ENCODE measurements at regions not wholly inside any gene's neighbourhood (a gene's known extent, or its start where the extent isn't known, plus 50 kb on each side); places are given as distances from the start of the nearest gene placed in this dataset.

GRCh38 chrX:69289793-69290123 is 124.5 kb upstream of the PJA1 start:
- peaks cover 38% of the 10 kb centered on the region for H3K4me1 ChIP-seq (ENCODE audit: control insufficient read depth, insufficient read depth, low read length)
- H3K9ac ChIP-seq (ENCODE audit: low read length) = no peak overlapping the region
- no peaks in the 10 kb centered on the region for H3K9me3 ChIP-seq (ENCODE audit: control insufficient read depth, insufficient read depth, low read depth, low read length)
- H3K27ac ChIP-seq (ENCODE audit: low read depth, low read length) = no peak overlapping the region
- H3K4me3 ChIP-seq (ENCODE audit: low read depth, low read length) = no peak overlapping the region
- no peaks in the 10 kb centered on the region for H3K36me3 ChIP-seq (ENCODE audit: control insufficient read depth, insufficient read depth, low read length)
- H3K27me3 ChIP-seq (ENCODE audit: control insufficient read depth, insufficient read depth, low read length) = peaks cover 49% of the 10 kb centered on the region

DNA sequence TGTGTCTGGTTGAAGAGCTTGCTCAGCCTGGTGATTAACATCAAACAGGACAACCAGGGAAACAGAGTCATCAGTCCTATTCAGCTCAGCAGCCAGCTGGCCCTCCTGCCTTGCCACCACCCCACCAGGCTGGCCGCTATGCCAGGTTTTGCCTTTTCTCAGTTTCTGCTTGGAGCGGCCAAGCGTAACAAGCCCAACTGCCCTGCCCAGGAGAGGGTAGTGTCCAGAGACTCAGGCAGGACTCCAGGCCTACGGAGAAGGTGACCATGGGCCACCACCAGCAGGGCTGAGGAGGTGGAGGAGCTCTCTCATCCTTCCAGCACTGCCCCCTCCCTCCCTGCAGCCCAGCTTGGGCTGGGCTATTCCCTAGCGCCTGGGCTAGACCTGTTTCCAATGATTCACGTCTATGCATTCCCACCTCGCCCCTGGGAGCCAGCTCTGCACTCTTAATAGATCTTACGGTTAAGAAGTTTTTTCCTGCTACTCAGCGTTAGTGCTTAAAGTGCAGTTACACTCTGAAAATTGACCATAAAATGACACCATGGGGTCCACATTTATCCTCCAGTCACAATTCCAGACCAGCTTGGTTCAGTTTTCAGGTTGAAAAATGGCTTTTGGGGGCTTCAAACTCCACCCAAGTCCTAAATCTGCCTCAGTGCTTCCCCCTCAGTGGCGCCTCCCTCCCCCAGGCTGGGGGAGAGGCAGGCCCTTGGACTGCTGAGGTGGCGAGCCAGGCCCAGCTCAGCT is 124.0 kb upstream of the PJA1 start:
- Histone ChIP-seq H3K36me3 (ENCODE audit: control insufficient read depth, insufficient read depth, low read length) (no peaks in the 10 kb centered on the region), H3K9me3 (ENCODE audit: control insufficient read depth, insufficient read depth, low read depth, low read length) (no peaks in the 10 kb centered on the region), H3K9ac (ENCODE audit: low read length) (no peak overlapping the region), H3K4me3 (ENCODE audit: low read depth, low read length) (no peak overlapping the region), H3K27me3 (ENCODE audit: control insufficient read depth, insufficient read depth, low read length) (peaks cover 54% of the 10 kb centered on the region), H3K27ac (ENCODE audit: low read depth, low read length) (no peak overlapping the region), H3K4me1 (ENCODE audit: control insufficient read depth, insufficient read depth, low read length) (peaks cover 38% of the 10 kb centered on the region)

DNA sequence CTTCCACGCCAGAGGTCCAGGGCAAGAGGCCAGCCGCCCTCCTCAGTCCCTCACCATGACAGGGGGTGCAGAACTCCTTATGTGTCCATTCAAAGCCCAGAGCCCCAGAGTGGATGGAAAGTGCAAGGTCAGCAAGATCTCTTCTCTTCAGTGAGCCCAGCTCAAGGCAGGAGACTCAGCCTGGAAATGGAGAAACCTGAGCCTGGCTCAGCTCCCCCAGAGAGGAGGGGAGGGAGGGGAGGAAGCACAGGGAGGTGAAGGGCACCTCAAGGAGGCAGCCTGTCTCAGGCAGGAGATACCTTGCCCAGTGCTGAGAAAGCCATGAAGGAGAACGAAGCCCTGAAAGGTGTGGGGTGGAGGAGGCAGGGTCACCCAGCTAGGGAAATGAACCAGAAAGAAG is 121.8 kb upstream of the PJA1 start:
- Histone ChIP-seq H3K9ac (ENCODE audit: low read length) (no peak overlapping the region), H3K4me1 (ENCODE audit: control insufficient read depth, insufficient read depth, low read length) (peaks cover 38% of the 10 kb centered on the region), H3K9me3 (ENCODE audit: control insufficient read depth, insufficient read depth, low read depth, low read length) (no peaks in the 10 kb centered on the region), H3K27ac (ENCODE audit: low read depth, low read length) (no peak overlapping the region), H3K4me3 (ENCODE audit: low read depth, low read length) (no peak overlapping the region), H3K36me3 (ENCODE audit: control insufficient read depth, insufficient read depth, low read length) (no peaks in the 10 kb centered on the region), H3K27me3 (ENCODE audit: control insufficient read depth, insufficient read depth, low read length) (peaks cover 68% of the 10 kb centered on the region)

DNA sequence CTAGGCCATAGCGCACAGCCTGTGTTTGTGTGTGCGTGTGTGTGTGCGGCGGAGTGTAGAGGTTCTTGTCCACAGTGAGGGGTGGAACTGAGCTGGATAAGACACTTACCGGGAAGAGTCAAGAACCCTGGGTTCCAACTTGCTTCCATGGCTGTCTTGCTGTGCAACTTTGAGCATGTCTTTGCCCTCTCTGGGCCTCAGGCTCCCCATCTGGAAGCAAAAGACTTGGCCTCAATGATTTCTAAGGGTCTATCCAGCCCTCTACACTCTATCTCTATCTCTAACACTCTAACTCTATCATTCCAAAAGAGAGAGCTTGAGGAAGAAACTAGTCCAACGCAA is 121.3 kb upstream of the PJA1 start:
- Histone ChIP-seq H3K4me1 (ENCODE audit: control insufficient read depth, insufficient read depth, low read length) (peaks cover 38% of the 10 kb centered on the region), H3K27me3 (ENCODE audit: control insufficient read depth, insufficient read depth, low read length) (peaks cover 72% of the 10 kb centered on the region), H3K4me3 (ENCODE audit: low read depth, low read length) (no peak overlapping the region), H3K27ac (ENCODE audit: low read depth, low read length) (no peak overlapping the region), H3K9ac (ENCODE audit: low read length) (no peak overlapping the region), H3K9me3 (ENCODE audit: control insufficient read depth, insufficient read depth, low read depth, low read length) (no peaks in the 10 kb centered on the region), H3K36me3 (ENCODE audit: control insufficient read depth, insufficient read depth, low read length) (no peaks in the 10 kb centered on the region)

DNA sequence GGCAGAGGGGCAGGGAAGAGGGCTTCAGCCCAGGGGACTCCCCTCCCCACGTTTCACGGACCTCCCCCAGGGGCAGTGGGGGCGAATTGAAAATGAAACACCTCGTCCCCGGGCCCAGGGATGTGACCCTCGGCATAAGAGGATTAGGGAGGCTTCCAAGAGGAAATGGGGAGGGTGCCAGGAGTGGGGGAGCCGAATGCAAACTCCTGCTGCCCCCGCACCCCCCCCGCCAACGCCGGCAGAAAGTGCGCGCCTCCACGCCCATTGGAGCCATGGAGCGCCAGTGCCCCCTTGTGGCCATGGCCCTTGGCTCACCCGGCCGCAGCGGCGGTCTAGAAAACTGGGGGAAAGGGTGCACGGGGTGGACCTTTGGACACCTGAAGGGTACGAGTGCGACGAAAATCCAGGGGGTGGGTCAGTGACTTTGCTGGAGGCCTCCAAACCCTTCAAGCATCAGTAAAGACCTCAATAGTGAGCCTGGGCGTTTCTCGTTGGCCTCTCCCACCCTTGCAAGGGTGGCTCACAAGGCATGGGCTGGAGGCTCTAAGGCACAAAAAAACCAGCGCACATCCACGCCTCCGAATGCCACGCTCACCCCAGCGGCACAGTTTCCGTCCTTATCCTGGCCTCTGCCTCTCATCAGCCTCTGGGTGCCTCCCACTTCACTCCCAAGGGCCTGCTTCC is 120.8 kb upstream of the PJA1 start:
- no peak overlapping the region for H3K27ac ChIP-seq (ENCODE audit: low read depth, low read length)
- no peaks in the 10 kb centered on the region for H3K36me3 ChIP-seq (ENCODE audit: control insufficient read depth, insufficient read depth, low read length)
- peak overlapping the region; percentile 64 for H3K4me3 ChIP-seq (ENCODE audit: low read depth, low read length)
- peak overlapping the region; percentile 54 for H3K9ac ChIP-seq (ENCODE audit: low read length)
- peaks cover 72% of the 10 kb centered on the region for H3K27me3 ChIP-seq (ENCODE audit: control insufficient read depth, insufficient read depth, low read length)
- H3K9me3 ChIP-seq (ENCODE audit: control insufficient read depth, insufficient read depth, low read depth, low read length) = no peaks in the 10 kb centered on the region
- peaks cover 38% of the 10 kb centered on the region for H3K4me1 ChIP-seq (ENCODE audit: control insufficient read depth, insufficient read depth, low read length)

DNA sequence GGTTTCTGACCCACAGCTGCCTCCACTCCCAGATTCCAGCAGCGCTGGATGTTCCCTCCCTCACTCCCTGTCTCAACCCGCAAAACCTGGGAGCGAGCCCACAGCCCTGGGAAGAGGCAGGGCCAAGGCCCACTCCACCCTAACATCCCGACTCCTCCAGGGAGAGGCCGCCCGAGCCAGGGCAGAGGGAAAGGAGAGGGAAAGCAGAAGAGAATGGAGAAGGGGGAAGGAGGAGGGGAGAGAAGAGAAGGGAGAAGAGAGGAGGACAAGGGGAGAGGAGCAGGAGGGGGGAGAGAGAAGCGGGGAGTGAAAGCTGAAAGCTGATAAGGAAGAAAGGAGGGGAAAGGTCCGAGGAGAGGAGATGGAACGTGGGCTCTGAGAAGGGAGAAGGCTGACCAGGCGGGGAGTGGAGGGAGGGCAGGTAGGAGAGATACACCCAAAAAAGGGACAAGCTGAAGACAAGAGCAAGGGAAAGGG is 120.2 kb upstream of the PJA1 start:
- Histone ChIP-seq H3K4me3 (ENCODE audit: low read depth, low read length) (peak overlapping the region; percentile 64), H3K9me3 (ENCODE audit: control insufficient read depth, insufficient read depth, low read depth, low read length) (no peaks in the 10 kb centered on the region), H3K27ac (ENCODE audit: low read depth, low read length) (no peak overlapping the region), H3K4me1 (ENCODE audit: control insufficient read depth, insufficient read depth, low read length) (peaks cover 35% of the 10 kb centered on the region), H3K9ac (ENCODE audit: low read length) (peak overlapping the region; percentile 54), H3K36me3 (ENCODE audit: control insufficient read depth, insufficient read depth, low read length) (no peaks in the 10 kb centered on the region), H3K27me3 (ENCODE audit: control insufficient read depth, insufficient read depth, low read length) (peaks cover 73% of the 10 kb centered on the region)

DNA sequence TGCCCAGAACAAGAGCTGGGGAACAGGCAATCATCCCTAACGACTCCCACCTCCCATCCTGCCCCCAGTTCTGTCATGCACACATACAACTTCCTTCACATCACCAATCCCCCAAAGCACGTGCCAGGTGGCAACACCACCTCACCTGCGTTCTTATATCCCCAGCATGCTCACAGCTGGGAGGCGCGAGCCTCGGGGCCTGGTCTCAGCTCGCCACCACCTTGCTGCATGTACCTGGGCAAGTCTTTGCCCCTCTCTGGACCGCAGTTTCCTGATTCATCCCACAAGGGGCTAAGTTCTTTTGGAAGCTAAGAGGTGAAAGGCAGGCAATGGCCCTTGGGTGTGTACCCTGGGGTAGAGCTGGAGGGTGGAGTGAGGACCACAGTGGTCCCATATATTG is 119.2 kb upstream of the PJA1 start:
- H3K9ac ChIP-seq (ENCODE audit: low read length) = no peak overlapping the region
- H3K27me3 ChIP-seq (ENCODE audit: control insufficient read depth, insufficient read depth, low read length) = peaks cover 80% of the 10 kb centered on the region
- peaks cover 32% of the 10 kb centered on the region for H3K4me1 ChIP-seq (ENCODE audit: control insufficient read depth, insufficient read depth, low read length)
- H3K27ac ChIP-seq (ENCODE audit: low read depth, low read length) = no peak overlapping the region
- no peaks in the 10 kb centered on the region for H3K36me3 ChIP-seq (ENCODE audit: control insufficient read depth, insufficient read depth, low read length)
- no peak overlapping the region for H3K4me3 ChIP-seq (ENCODE audit: low read depth, low read length)
- no peaks in the 10 kb centered on the region for H3K9me3 ChIP-seq (ENCODE audit: control insufficient read depth, insufficient read depth, low read depth, low read length)

DNA sequence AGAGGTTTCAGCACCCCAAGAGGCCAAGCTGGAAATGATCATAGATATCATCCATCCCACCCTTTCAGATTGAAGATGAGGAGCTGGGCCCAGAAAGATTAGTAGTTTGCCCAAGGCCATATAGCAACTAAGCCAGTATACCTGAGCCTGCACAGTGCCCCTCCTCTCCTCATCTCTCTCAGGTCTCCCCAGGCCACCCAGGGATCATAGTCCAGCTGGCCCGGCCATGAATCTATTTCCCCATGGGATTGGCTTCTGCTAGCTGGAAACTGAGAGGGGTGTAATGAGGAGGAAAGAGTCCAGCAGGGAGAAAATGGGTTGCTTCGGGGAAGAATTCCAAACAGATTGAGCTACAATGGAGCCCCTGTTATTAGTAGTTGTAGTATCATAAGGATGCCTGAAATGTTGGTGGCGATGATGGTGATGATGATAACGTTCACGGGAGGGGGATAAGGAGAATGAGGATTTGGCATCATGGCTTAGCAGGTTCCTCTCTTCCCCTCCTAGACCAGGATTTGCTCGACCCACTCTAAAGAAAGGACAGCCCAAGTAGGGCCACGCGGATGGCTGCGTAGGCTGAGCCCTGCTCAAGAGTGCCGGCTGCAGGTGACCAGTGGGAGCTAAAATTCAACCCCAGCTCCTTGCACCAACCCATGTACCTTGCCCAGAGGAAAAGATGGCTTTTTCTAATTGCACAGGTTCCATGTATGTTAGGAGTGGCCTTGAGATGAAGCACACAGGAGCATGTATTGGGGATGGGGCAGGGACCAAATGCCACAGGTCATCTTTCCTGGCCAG is 117.8 kb upstream of the PJA1 start:
- H3K36me3 ChIP-seq (ENCODE audit: control insufficient read depth, insufficient read depth, low read length) = no peaks in the 10 kb centered on the region
- no peak overlapping the region for H3K9ac ChIP-seq (ENCODE audit: low read length)
- H3K4me3 ChIP-seq (ENCODE audit: low read depth, low read length) = no peak overlapping the region
- peaks cover 33% of the 10 kb centered on the region for H3K4me1 ChIP-seq (ENCODE audit: control insufficient read depth, insufficient read depth, low read length)
- H3K27me3 ChIP-seq (ENCODE audit: control insufficient read depth, insufficient read depth, low read length) = peaks cover 84% of the 10 kb centered on the region
- H3K9me3 ChIP-seq (ENCODE audit: control insufficient read depth, insufficient read depth, low read depth, low read length) = no peaks in the 10 kb centered on the region
- no peak overlapping the region for H3K27ac ChIP-seq (ENCODE audit: low read depth, low read length)

GRCh38 chrX:69280933-69281332 is 115.7 kb upstream of the PJA1 start:
- H3K4me1 ChIP-seq (ENCODE audit: control insufficient read depth, insufficient read depth, low read length) = peaks cover 38% of the 10 kb centered on the region
- no peaks in the 10 kb centered on the region for H3K9me3 ChIP-seq (ENCODE audit: control insufficient read depth, insufficient read depth, low read depth, low read length)
- H3K9ac ChIP-seq (ENCODE audit: low read length) = no peak overlapping the region
- H3K27ac ChIP-seq (ENCODE audit: low read depth, low read length) = no peak overlapping the region
- H3K4me3 ChIP-seq (ENCODE audit: low read depth, low read length) = no peak overlapping the region
- no peaks in the 10 kb centered on the region for H3K36me3 ChIP-seq (ENCODE audit: control insufficient read depth, insufficient read depth, low read length)
- peaks cover 91% of the 10 kb centered on the region for H3K27me3 ChIP-seq (ENCODE audit: control insufficient read depth, insufficient read depth, low read length)

- Histone ChIP-seq H3K27ac (ENCODE audit: low read depth, low read length) (no peak overlapping the region), H3K9me3 (ENCODE audit: control insufficient read depth, insufficient read depth, low read depth, low read length) (no peaks in the 10 kb centered on the region), H3K36me3 (ENCODE audit: control insufficient read depth, insufficient read depth, low read length) (no peaks in the 10 kb centered on the region)
Measured at GRCh38 chrX:69279234-69279633, 114.0 kb upstream of the PJA1 start.

More at GRCh38 chrX:69279234-69279633, 114.0 kb upstream of the PJA1 start:
- Histone ChIP-seq H3K27me3 (ENCODE audit: control insufficient read depth, insufficient read depth, low read length) (peaks cover 92% of the 10 kb centered on the region), H3K9ac (ENCODE audit: low read length) (no peak overlapping the region), H3K4me3 (ENCODE audit: low read depth, low read length) (no peak overlapping the region), H3K4me1 (ENCODE audit: control insufficient read depth, insufficient read depth, low read length) (peaks cover 29% of the 10 kb centered on the region)
